HL-60 (cell line): ENCODE measurements at regions not wholly inside any gene's neighbourhood (a gene's known extent, or its start where the extent isn't known, plus 50 kb on each side); places are given as distances from the start of the nearest gene placed in this dataset.

Experiments
- DNase-seq, 2 experiments: peaks; one replicate each; pipeline ENCODE4 v3.0.0-alpha.2; 2010 to 2020; ENCODE audit warnings: low read depth in 1 of 2, low spot score in 1 of 2
- H3K27ac ChIP-seq: fragments of 250-450 bp; sonication (Bioruptor Pico); replicated peaks from 2 replicates; pipeline ENCODE4 v1.5.1; 2020; ENCODE audit warnings: mild to moderate bottlenecking, moderate library complexity
- H3K27me3 ChIP-seq: fragments of 250-450 bp; sonication (Bioruptor Pico); 2 replicates; pipeline ENCODE4 v1.5.1; 2021; ENCODE audit warnings: mild to moderate bottlenecking, moderate library complexity; ENCODE audit not compliant: insufficient read depth, poor library complexity, severe bottlenecking
- H3K4me3 ChIP-seq: replicated peaks from 2 replicates; pipeline ENCODE4 v1.5.1; 2011; ENCODE audit warnings: mild to moderate bottlenecking, control low read depth, low read length; ENCODE audit not compliant: insufficient read depth
- CTCF ChIP-seq: IDR thresholded peaks from one replicate; pipeline ENCODE4 v1.5.1; 2011; ENCODE audit warnings: low read length, control low read depth, inconsistent platforms; ENCODE audit not compliant: insufficient read depth
- GABPA ChIP-seq: IDR thresholded peaks from 2 replicates; pipeline ENCODE4 v1.6.1; 2012; ENCODE audit warnings: low read depth
- POLR2AphosphoS5 ChIP-seq: IDR thresholded peaks from 2 replicates; pipeline ENCODE4 v1.6.1; 2012; ENCODE audit warnings: low read depth
- REST ChIP-seq: IDR thresholded peaks from 2 replicates; pipeline ENCODE4 v1.6.1; 2012; ENCODE audit warnings: low read depth; ENCODE audit not compliant: insufficient replicate concordance
- SPI1 ChIP-seq: IDR thresholded peaks from 2 replicates; pipeline ENCODE4 v1.6.1; 2012; ENCODE audit warnings: low read depth, mild to moderate bottlenecking, borderline replicate concordance

- TF ChIP-seq SPI1 = no peak
- TF ChIP-seq CTCF = no peak
- TF ChIP-seq POLR2AphosphoS5 = no peak
- TF ChIP-seq REST = no peak
- TF ChIP-seq GABPA = no peak
- DNase-seq = no peak
- Histone ChIP-seq H3K27me3 (no peaks in the 10 kb centered on the region), H3K27ac (no peak overlapping the region), H3K4me3 (no peak overlapping the region)
Measured at GRCh38 chr12:93102744-93103143, 173.6 kb upstream of the EEA1 start.

GRCh38 chr12:93103154-93103553 lies 174.1 kb upstream of the EEA1 start:
- H3K27ac ChIP-seq = no peak overlapping the region
- no peak for DNase-seq
- H3K4me3 ChIP-seq = no peak overlapping the region
- TF ChIP-seq POLR2AphosphoS5 = no peak
- no peak for TF ChIP-seq REST
- no peak for TF ChIP-seq SPI1
- TF ChIP-seq GABPA = no peak
- no peak for TF ChIP-seq CTCF
- H3K27me3 ChIP-seq = no peaks in the 10 kb centered on the region

GRCh38 chr12:93104535-93104934 lies 175.4 kb upstream of the EEA1 start:
- DNase-seq = no peak
- no peaks in the 10 kb centered on the region for H3K27me3 ChIP-seq
- H3K27ac ChIP-seq = no peak overlapping the region
- no peak for TF ChIP-seq CTCF
- TF ChIP-seq REST = no peak
- TF ChIP-seq SPI1 = no peak
- no peak for TF ChIP-seq GABPA
- H3K4me3 ChIP-seq = no peak overlapping the region
